Retinal pigment epithelial cell (primary cell): ENCODE measurements at regions not wholly inside any gene's neighbourhood (a gene's known extent, or its start where the extent isn't known, plus 50 kb on each side); places are given as distances from the start of the nearest gene placed in this dataset.

Source experiments
- DNase-seq: peaks from one replicate; pipeline ENCODE4 v3.0.0-alpha.2; 2010; ENCODE audit warnings: low read depth
- H3K4me3 ChIP-seq: 2 replicates; pipeline ENCODE4 v1.5.1; 2011; ENCODE audit warnings: mild to moderate bottlenecking, low read length, control low read depth, moderate library complexity
- TF ChIP-seq, protein P1 (sequence below): conservative IDR thresholded peaks from 2 replicates; pipeline ENCODE4 v1.5.1; 2011; ENCODE audit warnings: low read depth, low read length, control low read depth, inconsistent platforms

DNA sequence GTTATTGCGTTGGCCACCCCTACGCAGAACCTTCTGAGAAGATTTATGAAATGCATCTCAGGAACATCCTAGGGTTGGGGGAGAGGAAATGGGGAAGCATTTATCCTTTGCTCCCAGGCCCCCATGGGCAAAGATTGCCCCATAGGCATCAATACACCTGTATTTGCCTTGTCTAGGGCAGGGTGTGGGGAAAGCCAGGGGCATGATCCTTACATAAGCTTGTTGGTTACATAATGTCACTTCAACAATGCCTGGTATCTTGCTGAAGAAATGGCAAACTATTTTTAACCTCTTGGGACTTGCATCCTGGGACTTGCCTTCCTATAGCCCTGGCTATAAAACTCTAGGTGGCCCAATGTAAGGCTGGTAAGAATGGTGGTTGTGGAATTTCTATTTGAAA, 53.9 kb upstream of the SPRED2 start:
- H3K4me3 ChIP-seq: no peak overlapping the region
- TF ChIP-seq, protein P1, sequence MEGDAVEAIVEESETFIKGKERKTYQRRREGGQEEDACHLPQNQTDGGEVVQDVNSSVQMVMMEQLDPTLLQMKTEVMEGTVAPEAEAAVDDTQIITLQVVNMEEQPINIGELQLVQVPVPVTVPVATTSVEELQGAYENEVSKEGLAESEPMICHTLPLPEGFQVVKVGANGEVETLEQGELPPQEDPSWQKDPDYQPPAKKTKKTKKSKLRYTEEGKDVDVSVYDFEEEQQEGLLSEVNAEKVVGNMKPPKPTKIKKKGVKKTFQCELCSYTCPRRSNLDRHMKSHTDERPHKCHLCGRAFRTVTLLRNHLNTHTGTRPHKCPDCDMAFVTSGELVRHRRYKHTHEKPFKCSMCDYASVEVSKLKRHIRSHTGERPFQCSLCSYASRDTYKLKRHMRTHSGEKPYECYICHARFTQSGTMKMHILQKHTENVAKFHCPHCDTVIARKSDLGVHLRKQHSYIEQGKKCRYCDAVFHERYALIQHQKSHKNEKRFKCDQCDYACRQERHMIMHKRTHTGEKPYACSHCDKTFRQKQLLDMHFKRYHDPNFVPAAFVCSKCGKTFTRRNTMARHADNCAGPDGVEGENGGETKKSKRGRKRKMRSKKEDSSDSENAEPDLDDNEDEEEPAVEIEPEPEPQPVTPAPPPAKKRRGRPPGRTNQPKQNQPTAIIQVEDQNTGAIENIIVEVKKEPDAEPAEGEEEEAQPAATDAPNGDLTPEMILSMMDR: no peak
- no peak for DNase-seq

DNA sequence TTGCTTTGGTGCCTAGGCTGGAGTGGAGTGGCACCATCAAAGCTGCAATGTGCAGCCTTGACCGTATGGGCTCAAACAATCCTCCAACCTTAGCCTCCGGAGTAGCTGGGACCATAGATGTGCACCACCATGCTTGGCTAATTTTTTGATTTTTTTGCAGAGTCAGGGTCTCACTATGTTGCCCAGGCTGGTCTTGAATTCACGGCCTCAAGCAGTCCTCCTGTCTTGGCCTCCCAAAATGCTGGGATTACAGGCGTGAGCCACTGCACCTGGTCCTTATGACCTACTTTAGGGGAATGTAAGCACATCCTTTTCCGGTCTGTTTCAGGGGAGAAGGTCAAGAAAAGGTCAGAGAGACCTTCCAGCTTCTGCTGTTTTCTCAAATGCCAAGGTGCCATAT, 53.4 kb upstream of the SPRED2 start:
- TF ChIP-seq, protein P1: no peak
- DNase-seq: no peak
- no peak overlapping the region for H3K4me3 ChIP-seq

DNA sequence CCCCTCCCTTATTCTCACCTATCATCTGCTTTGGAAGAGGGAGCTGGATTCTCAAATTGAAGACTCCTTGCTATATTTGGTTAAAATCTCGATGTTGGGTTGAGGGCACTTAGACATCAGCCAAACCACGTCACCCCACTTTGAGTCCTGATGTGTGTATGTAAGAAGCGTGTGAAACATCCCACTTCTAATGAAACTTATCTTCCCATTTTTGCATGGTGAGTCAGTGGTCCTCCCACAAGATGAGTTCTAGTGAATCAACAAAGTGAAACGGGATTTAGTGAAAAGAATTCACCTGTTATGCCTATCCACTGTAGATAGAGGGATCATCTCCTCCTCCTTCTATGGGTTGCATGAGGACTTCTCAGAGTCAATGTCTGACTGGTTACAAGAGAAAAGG, 51.4 kb upstream of the SPRED2 start:
- no peak for DNase-seq
- TF ChIP-seq, protein P1: no peak

DNA sequence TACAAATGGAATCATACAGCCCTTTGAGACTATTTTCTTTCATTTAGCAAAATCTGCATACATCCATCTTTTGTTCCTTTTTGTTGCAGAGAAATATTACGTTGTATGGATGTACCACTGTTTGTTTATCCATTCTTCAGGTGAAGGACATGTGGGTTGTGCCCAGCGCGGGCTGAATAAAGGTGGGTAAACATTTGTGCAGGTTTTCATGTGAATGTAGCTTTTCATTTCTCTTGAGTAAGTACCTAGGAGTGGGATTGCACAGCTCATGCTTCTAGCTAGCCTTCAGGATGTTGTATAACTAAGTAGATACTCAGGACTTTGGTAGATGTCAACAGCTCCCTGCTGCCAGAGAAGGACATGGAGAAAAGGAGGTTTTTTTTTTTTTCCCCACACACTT, 50.6 kb upstream of the SPRED2 start:
- TF ChIP-seq, protein P1: no peak
- H3K4me3 ChIP-seq: no peak overlapping the region
- no peak for DNase-seq

More for the DNA sequence above, 51.4 kb upstream of the SPRED2 start:
- H3K4me3 ChIP-seq: no peak overlapping the region
